HEK293T (cell line): ENCODE measurements at regions not wholly inside any gene's neighbourhood (a gene's known extent, or its start where the extent isn't known, plus 50 kb on each side); places are given as distances from the start of the nearest gene placed in this dataset.

Source experiments
- ARNT ChIP-seq: fragments of 450-650 bp; IDR thresholded peaks from 2 replicates; pipeline ENCODE4 v1.6.1; 2017; ENCODE audit warnings: mild to moderate bottlenecking
- CTBP1 ChIP-seq: fragments of 450-650 bp; IDR thresholded peaks from 2 replicates; pipeline ENCODE4 v1.6.1; 2016; ENCODE audit warnings: borderline replicate concordance
- ELF4 ChIP-seq: fragments of 450-650 bp; IDR thresholded peaks from 2 replicates; pipeline ENCODE4 v1.6.1; 2017; ENCODE audit warnings: antibody characterized with exemption
- FOXK2 ChIP-seq: fragments of 450-650 bp; IDR thresholded peaks from 2 replicates; pipeline ENCODE4 v1.6.1; 2016; ENCODE audit warnings: mild to moderate bottlenecking
- FOXM1 ChIP-seq: fragments of 450-650 bp; IDR thresholded peaks from 2 replicates; pipeline ENCODE4 v1.6.1; 2017; ENCODE audit warnings: mild to moderate bottlenecking, borderline replicate concordance
- L3MBTL2 ChIP-seq: fragments of 450-650 bp; conservative IDR thresholded peaks from 2 replicates; pipeline ENCODE4 v1.6.1; 2016; ENCODE audit warnings: mild to moderate bottlenecking
- NFRKB ChIP-seq: fragments of 450-650 bp; IDR thresholded peaks from 2 replicates; pipeline ENCODE4 v1.6.1; 2016; ENCODE audit warnings: mild to moderate bottlenecking, moderate library complexity
- SP1 ChIP-seq: fragments of 450-650 bp; IDR thresholded peaks from 2 replicates; pipeline ENCODE4 v1.6.1; 2017
- SUZ12 ChIP-seq: fragments of 450-650 bp; IDR thresholded peaks from 2 replicates; pipeline ENCODE4 v1.6.1; 2016; ENCODE audit warnings: mild to moderate bottlenecking
- TARDBP ChIP-seq: fragments of 450-650 bp; IDR thresholded peaks from 2 replicates; pipeline ENCODE4 v1.6.1; 2016

DNA sequence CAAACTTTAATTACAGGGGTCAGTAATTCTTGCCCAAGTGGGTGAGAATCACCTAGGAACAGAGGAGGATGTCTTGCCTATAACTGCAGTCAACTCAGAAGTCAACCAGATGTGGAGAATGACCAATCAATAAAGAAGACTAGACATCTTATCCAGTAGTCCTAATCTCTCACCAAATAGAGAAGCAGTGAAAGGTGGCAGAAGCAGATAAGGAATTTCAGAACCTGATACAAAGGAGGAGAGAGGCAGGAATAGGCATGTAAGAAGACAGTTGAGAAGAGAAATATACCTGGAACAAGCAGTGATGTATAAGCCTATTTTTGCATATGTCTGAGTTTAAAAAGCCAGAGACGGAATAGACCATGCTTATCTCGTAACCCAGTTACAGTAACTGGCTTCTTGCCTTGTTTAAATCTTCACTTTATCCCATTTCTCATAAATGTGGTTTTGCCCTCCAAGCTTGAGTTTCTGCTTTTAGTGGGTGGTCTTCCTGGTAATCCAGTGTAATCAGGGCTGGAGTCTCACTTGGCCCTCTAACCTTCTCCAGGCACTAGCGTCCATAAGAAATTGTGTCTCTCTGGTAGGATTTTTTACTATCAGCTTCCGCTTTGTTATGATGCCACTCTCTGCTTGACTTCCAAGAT, 401.0 kb downstream of the SUCLG1 start:
- no peak for TF ChIP-seq FOXM1
- no peak for TF ChIP-seq SUZ12
- no peak for TF ChIP-seq SP1
- no peak for TF ChIP-seq ARNT
- no peak for TF ChIP-seq FOXK2
- no peak for TF ChIP-seq ELF4
- TF ChIP-seq NFRKB, result no peak
- no peak for TF ChIP-seq L3MBTL2
- no peak for TF ChIP-seq TARDBP
- no peak for TF ChIP-seq CTBP1
